Heart right ventricle (tissue), 16 donors: ENCODE measurements at regions not wholly inside any gene's neighbourhood (a gene's known extent, or its start where the extent isn't known, plus 50 kb on each side); places are given as distances from the start of the nearest gene placed in this dataset.
"Not testable (repeated sequence)": the region's sequence is repeated elsewhere in the genome, so short reads cannot be mapped to it uniquely, and the experiment has no call there.

Source experiments
- ATAC-seq, 8 donors: fragments of 200-7000 bp; cut with Tn5 transposase; one replicate each; pipeline ENCODE4 v1.9.1; 2020; ENCODE audit warnings: mild to moderate bottlenecking in 8 of 8, moderate library complexity in 8 of 8, moderate number of reproducible peaks in 1 of 8
- DNase-seq, 2 donors: peaks; one replicate each; pipeline ENCODE4 v3.0.0-alpha.2; 2020
- H3K27ac ChIP-seq, 10 donors: fragments of 200-600 bp; sonication (generic) in 2 of 10; one replicate each; pipeline versions ENCODE4 v1.5.0 to v1.8.0; 2020 to 2022; ENCODE audit warnings: mild to moderate bottlenecking in 3 of 10
- H3K27me3 ChIP-seq, 7 donors: fragments of 200-600 bp; one replicate each; pipeline ENCODE4 v1.8.0; 2021 to 2022; ENCODE audit warnings: mild to moderate bottlenecking in 2 of 7
- H3K36me3 ChIP-seq, 9 donors: fragments of 200-600 bp; sonication (generic) in 1 of 9; one replicate each; pipeline versions ENCODE4 v1.5.0 to v1.8.0; 2020 to 2022; ENCODE audit warnings: mild to moderate bottlenecking in 2 of 9
- H3K4me1 ChIP-seq, 9 donors: fragments of 200-600 bp; sonication (generic) in 1 of 9; one replicate each; pipeline versions ENCODE4 v1.5.0 to v1.8.0; 2020 to 2022; ENCODE audit warnings: mild to moderate bottlenecking in 4 of 9
- H3K4me3 ChIP-seq, 10 donors: fragments of 200-600 bp; sonication (generic) in 2 of 10; one replicate each; pipeline versions ENCODE4 v1.5.0 to v1.8.0; 2020 to 2022; ENCODE audit warnings: mild to moderate bottlenecking in 7 of 10, moderate library complexity in 2 of 10
- H3K9me3 ChIP-seq, 11 donors: fragments of 200-600 bp in 10 of 11; sonication (generic) in 2 of 11; one replicate each; pipeline versions ENCODE4 v1.5.0 to v1.8.0; 2013 to 2022; ENCODE audit warnings: mild to moderate bottlenecking in 2 of 11, control low read depth in 1 of 11, moderate library complexity in 1 of 11
- CTCF ChIP-seq, 9 donors: fragments of 200-600 bp; sonication (generic) in 2 of 9; IDR thresholded peaks; one replicate each; pipeline versions ENCODE4 v1.5.0 to v1.8.0; 2021 to 2022; ENCODE audit warnings: antibody characterized with exemption in 9 of 9, mild to moderate bottlenecking in 5 of 9, moderate library complexity in 1 of 9
- WGBS, 2 donors: extraction: QIAGEN DNeasy Blood & Tissue Kit; methylation state at CpG; one replicate each; pipeline ENCODE4 v1.1.7; 2013; ENCODE audit warnings: inconsistent platforms in 1 of 2; 5-methylcytosine and 5-hydroxymethylcytosine counted together
- intact Hi-C, 10 donors: fragments of 100-400 bp; cut with DNase I; formaldehyde crosslinking; loops; one replicate each; pipeline versions ENCODE4 v1.11.1 to v1.14.2; 2022
- donor health status: Arrhythmogenic right ventricular cardiomyopathy.
- donor health status: ischemic (EF 13 %, LVEDD 7.1; RV severe dilation, severe dysfunction).
- donor health status: healthy with polysubstance abuse.
- donor health status: DM: no; HTN: yes; CAD: no.
- donor health status: DM: no; HTN: no; CAD: no.
- donor health status: ischemic (EF 25% LVEDD 6.9; RV normal size, moderate dysfunction).
- donor health status: ischemic (EF 25% LVEDD 5.7; RV mildly dilated, moderate dysfunction).
- donor health status: healthy.
- donor health status: DM: yes; HTN: yes; CAD: no.
- donor health status: Ischemic cardiomyopathy.
- donor health status: ischemic (EF 35%, LVEDD 5.7; RV mildly dilated, moderate dysfunction).
- donor health status: nonischemic (EF 11% LVEDD 7.7; RV severe dilation, severe dysfunction).
- donor health status: DM: yes; HTN: yes; CAD: no.
- donor health status: PGD.
- donor health status: ischemic (EF 29% LVEDD 5.4; RV normal size, mild dysfunction).
- donor health status: nonischemic (EF 23%, LVEDD 6.1; RV moderate dilation, normal function).

DNA sequence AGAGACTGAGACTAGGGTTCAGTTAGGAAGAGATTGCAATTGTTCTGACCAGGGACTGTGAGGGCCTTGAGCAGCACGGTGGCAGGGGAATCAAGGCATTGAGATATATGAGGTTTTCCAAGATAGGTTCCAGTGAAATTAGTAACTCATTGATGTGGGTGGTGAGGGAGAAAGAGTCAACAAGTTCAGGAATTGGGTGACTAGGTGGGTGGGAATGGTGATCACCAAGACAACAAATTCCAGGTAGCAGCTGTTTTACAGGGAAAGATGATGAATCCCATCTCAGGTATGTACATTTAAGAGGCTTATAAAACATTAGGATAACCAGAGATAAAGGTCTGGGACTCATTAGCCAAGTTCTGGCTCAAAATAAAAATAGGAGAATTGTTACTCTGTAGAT, 251.5 kb upstream of the MGAT5 start:
- Histone ChIP-seq H3K4me3 (no peak overlapping the region), H3K27ac (no peak overlapping the region), H3K4me1 (no peaks in the 10 kb centered on the region), H3K9me3 (peaks cover 0 to 11% (median 0%) of the 10 kb centered on the region in 11 donors), H3K36me3 (no peaks in the 10 kb centered on the region), H3K27me3 (no peaks in the 10 kb centered on the region)
- intact Hi-C loops, result no loop called here
- TF ChIP-seq CTCF (IDR thresholded peaks at IDR 0.05), result no peak
- no peak for ATAC-seq
- 97 to 98% methylated on average over 1 of the region's 1 CpG for WGBS, 2 donors
- DNase-seq, result no peak

DNA sequence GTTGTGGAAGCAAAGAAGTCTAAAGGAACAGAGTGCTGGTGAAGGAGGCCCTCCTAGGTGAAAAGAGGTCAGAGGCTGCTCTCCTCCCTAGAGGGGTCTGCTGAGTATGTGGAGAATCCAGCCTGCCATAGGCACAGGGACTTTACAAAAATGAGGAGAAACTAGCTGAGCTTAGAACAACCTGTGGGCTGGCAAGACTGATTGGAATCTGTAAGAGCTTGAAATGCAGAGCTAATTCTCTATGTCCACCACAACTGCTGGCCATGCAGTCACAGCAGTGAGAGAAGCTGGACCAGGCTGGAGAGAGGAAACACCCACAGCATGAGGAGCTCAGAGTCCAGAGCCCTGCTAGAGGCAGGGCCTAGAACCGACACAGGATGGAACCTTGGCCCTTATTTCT, 251.0 kb upstream of the MGAT5 start:
- H3K36me3 ChIP-seq, result no peaks in the 10 kb centered on the region
- ATAC-seq (no peak), DNase-seq (no peak)
- 0 to 7% methylated on average over 1 of the region's 1 CpG for WGBS, 2 donors
- H3K4me1 ChIP-seq, result no peaks in the 10 kb centered on the region
- no peak for TF ChIP-seq CTCF (IDR thresholded peaks at IDR 0.05)
- peaks cover 0 to 5% (median 0%) of the 10 kb centered on the region in 11 donors for H3K9me3 ChIP-seq
- intact Hi-C loops, result no loop called here
- H3K27ac ChIP-seq, result no peak overlapping the region
- no peaks in the 10 kb centered on the region for H3K27me3 ChIP-seq
- no peak overlapping the region for H3K4me3 ChIP-seq

GRCh38 chr2:134004467-134004866, 249.4 kb upstream of the MGAT5 start:
- 94 to 95% methylated on average over 1 of the region's 1 CpG for WGBS, 2 donors
- Histone ChIP-seq H3K4me3 (no peak overlapping the region), H3K4me1 (no peaks in the 10 kb centered on the region), H3K36me3 (no peaks in the 10 kb centered on the region), H3K9me3 (no peaks in the 10 kb centered on the region), H3K27ac (no peak overlapping the region), H3K27me3 (no peaks in the 10 kb centered on the region)
- no peak for DNase-seq
- ATAC-seq, result no peak
- no peak for TF ChIP-seq CTCF (IDR thresholded peaks at IDR 0.05)
- intact Hi-C loops, result no loop called here

- no peak overlapping the region for H3K4me3 ChIP-seq
- no peaks in the 10 kb centered on the region for H3K9me3 ChIP-seq
- H3K27me3 ChIP-seq, result no peaks in the 10 kb centered on the region
- H3K27ac ChIP-seq, result no peak overlapping the region
- H3K36me3 ChIP-seq, result no peaks in the 10 kb centered on the region
- H3K4me1 ChIP-seq, result no peaks in the 10 kb centered on the region
- intact Hi-C loops, result no loop called here
- no peak for TF ChIP-seq CTCF (IDR thresholded peaks at IDR 0.05)
- ATAC-seq, result no peak
- 25 to 30% methylated on average over 1 of the region's 1 CpG for WGBS, 2 donors
- no peak for DNase-seq
Observed at GRCh38 chr2:134008837-134009236, 245.0 kb upstream of the MGAT5 start.

GRCh38 chr2:134009440-134009839, 244.4 kb upstream of the MGAT5 start:
- intact Hi-C loops, result no loop called here
- H3K36me3 ChIP-seq, result no peaks in the 10 kb centered on the region
- TF ChIP-seq CTCF (IDR thresholded peaks at IDR 0.05), result no peak

GRCh38 chr2:134009906-134010305, 244.0 kb upstream of the MGAT5 start:
- intact Hi-C loops, H3K27ac ChIP-seq, H3K27me3 ChIP-seq, H3K9me3 ChIP-seq, H3K36me3 ChIP-seq, ATAC-seq, H3K4me1 ChIP-seq, DNase-seq, H3K4me3 ChIP-seq: not testable (repeated sequence)
- 88 to 90% methylated on average over 12 to 13 of the region's 17 CpGs for WGBS, 2 donors

More at GRCh38 chr2:134009440-134009839, 244.4 kb upstream of the MGAT5 start:
- no peaks in the 10 kb centered on the region for H3K9me3 ChIP-seq
- H3K4me1 ChIP-seq, result no peaks in the 10 kb centered on the region
- ATAC-seq (no peak), DNase-seq (no peak)
- H3K27me3 ChIP-seq, result no peaks in the 10 kb centered on the region
- no peak overlapping the region for H3K27ac ChIP-seq
- WGBS, 2 donors, result 92% methylated on average over 8 of the region's 8 CpGs
- H3K4me3 ChIP-seq, result no peak overlapping the region
